Sigmoid colon (tissue), 6 donors: ENCODE measurements at regions not wholly inside any gene's neighbourhood (a gene's known extent, or its start where the extent isn't known, plus 50 kb on each side); places are given as distances from the start of the nearest gene placed in this dataset.

Experiments used
- DNase-seq: peaks from one replicate; pipeline ENCODE4 v3.0.0-alpha.2; 2019
- H3K27ac ChIP-seq, 4 donors: fragments of 200-600 bp; sonication (generic); one replicate each; pipeline ENCODE4 v1.5.1; 2016 to 2019; ENCODE audit warnings: mild to moderate bottlenecking in 1 of 4
- H3K27me3 ChIP-seq, 3 donors: fragments of 200-600 bp; sonication (generic); one replicate each; pipeline ENCODE4 v1.5.1; 2019; ENCODE audit warnings: mild to moderate bottlenecking in 1 of 3
- H3K36me3 ChIP-seq, 4 donors: fragments of 200-600 bp; sonication (generic); one replicate each; pipeline ENCODE4 v1.5.1; 2016 to 2019
- H3K4me1 ChIP-seq, 4 donors: fragments of 200-600 bp; sonication (generic); one replicate each; pipeline ENCODE4 v1.5.1; 2017 to 2019
- H3K4me3 ChIP-seq, 4 donors: fragments of 200-600 bp; sonication (generic); one replicate each; pipeline ENCODE4 v1.5.1; 2017 to 2019; ENCODE audit warnings: mild to moderate bottlenecking in 2 of 4, moderate library complexity in 1 of 4
- H3K9me3 ChIP-seq, 4 donors: fragments of 200-600 bp in 3 of 4; sonication (generic) in 3 of 4; one replicate each; pipeline versions ENCODE4 v1.5.1 to v1.6.1; 2013 to 2019
- CTCF ChIP-seq, 4 experiments: fragments of 450-650 bp in 3 of 4; fragments of 200-600 bp in 1 of 4; IDR thresholded peaks; one replicate each; pipeline ENCODE4 v1.5.1; 2016 to 2019; ENCODE audit warnings: antibody characterized with exemption in 4 of 4, mild to moderate bottlenecking in 3 of 4, moderate library complexity in 2 of 4
- EP300 ChIP-seq, 4 donors: sonication (generic); formaldehyde crosslinking; IDR thresholded peaks; one replicate each; pipeline ENCODE4 v1.6.1; 2017; ENCODE audit warnings: antibody characterized with exemption in 4 of 4
- POLR2A ChIP-seq, 2 donors: fragments of 450-650 bp; IDR thresholded peaks; one replicate each; pipeline ENCODE4 v1.6.1; 2016; ENCODE audit warnings: antibody characterized with exemption in 2 of 2, mild to moderate bottlenecking in 2 of 2, moderate library complexity in 2 of 2
- POLR2AphosphoS5 ChIP-seq, 4 donors: sonication (generic); formaldehyde crosslinking; IDR thresholded peaks; one replicate each; pipeline ENCODE4 v1.6.1; 2017; ENCODE audit warnings: antibody characterized with exemption in 4 of 4
- WGBS, 2 donors: extraction: QIAGEN DNeasy Blood & Tissue Kit; methylation state at CpG; one replicate each; pipeline ENCODE4 v1.1.7; 2013; 5-methylcytosine and 5-hydroxymethylcytosine counted together
- intact Hi-C: fragments of 100-400 bp; cut with DNase I; formaldehyde crosslinking; loops from one replicate; pipeline ENCODE4 v1.15.1; 2023
- donor health status: healthy with polysubstance abuse.
- donor health status: healthy.

GRCh38 chr5:168085261-168086031, 206.0 kb upstream of the WWC1 start:
- WGBS, 2 donors: 49 to 61% methylated on average over 9 of the region's 9 CpGs
- Histone ChIP-seq H3K36me3 (no peaks in the 10 kb centered on the region), H3K4me1 (peaks cover 0 to 29% (median 28%) of the 10 kb centered on the region in 4 donors), H3K27me3 (no peaks in the 10 kb centered on the region), H3K4me3 (no peak overlapping the region), H3K27ac (peak overlapping the region in 3 of 4 donors; percentile 40 to 73 (median 51)), H3K9me3 (no peaks in the 10 kb centered on the region)
- TF ChIP-seq POLR2AphosphoS5 (IDR thresholded peaks at IDR 0.05): no peak
- no peak for TF ChIP-seq POLR2A (IDR thresholded peaks at IDR 0.05)
- no peak for TF ChIP-seq CTCF (IDR thresholded peaks at IDR 0.05)
- TF ChIP-seq EP300 (IDR thresholded peaks at IDR 0.05): no peak
- intact Hi-C loops: loop anchor here (1.0 to 5.0 kb wide), 2 partner anchors 94 to 132 kb away; no protein-coding TSS in a partner anchor
- DNase-seq: no peak

GRCh38 chr5:168086104-168086610, 205.3 kb upstream of the WWC1 start:
- TF ChIP-seq CTCF (IDR thresholded peaks at IDR 0.05) (peak in 1 of 4 experiments; percentile 9), EP300 (IDR thresholded peaks at IDR 0.05) (peak; percentile 36 to 95 (median 86)), POLR2AphosphoS5 (IDR thresholded peaks at IDR 0.05) (peak; percentile 86 to 98 (median 92)), POLR2A (IDR thresholded peaks at IDR 0.05) (no peak)
- H3K27me3 ChIP-seq: no peaks in the 10 kb centered on the region
- H3K9me3 ChIP-seq: no peaks in the 10 kb centered on the region
- peaks cover 0 to 29% (median 28%) of the 10 kb centered on the region in 4 donors for H3K4me1 ChIP-seq
- intact Hi-C loops: loop anchor here (1.0 to 5.0 kb wide), 2 partner anchors 93 to 131 kb away; no protein-coding TSS in a partner anchor
- H3K27ac ChIP-seq: peak overlapping the region in 3 of 4 donors; percentile 40 to 73 (median 53)
- no peak overlapping the region for H3K4me3 ChIP-seq
- no peaks in the 10 kb centered on the region for H3K36me3 ChIP-seq
- peak; percentile 80 for DNase-seq
- 10 to 51% methylated on average over 11 of the region's 11 CpGs for WGBS, 2 donors

- 33 to 68% methylated on average over 2 of the region's 2 CpGs for WGBS, 2 donors
- intact Hi-C loops: loop anchor here (1.0 to 5.0 kb wide), 2 partner anchors 93 to 131 kb away; no protein-coding TSS in a partner anchor
Measured at GRCh38 chr5:168086746-168087145, 204.7 kb upstream of the WWC1 start.

More at GRCh38 chr5:168086746-168087145, 204.7 kb upstream of the WWC1 start:
- no peak overlapping the region for H3K4me3 ChIP-seq
- H3K27me3 ChIP-seq: no peaks in the 10 kb centered on the region
- TF ChIP-seq EP300 (IDR thresholded peaks at IDR 0.05) (no peak), POLR2AphosphoS5 (IDR thresholded peaks at IDR 0.05) (no peak), POLR2A (IDR thresholded peaks at IDR 0.05) (no peak), CTCF (IDR thresholded peaks at IDR 0.05) (no peak)
- H3K4me1 ChIP-seq: peaks cover 0 to 29% (median 28%) of the 10 kb centered on the region in 4 donors
- H3K9me3 ChIP-seq: no peaks in the 10 kb centered on the region
- no peak for DNase-seq
- peak overlapping the region in 3 of 4 donors; percentile 40 to 73 (median 53) for H3K27ac ChIP-seq
- no peaks in the 10 kb centered on the region for H3K36me3 ChIP-seq
